NB4 (cell line): ENCODE measurements at regions not wholly inside any gene's neighbourhood (a gene's known extent, or its start where the extent isn't known, plus 50 kb on each side); places are given as distances from the start of the nearest gene placed in this dataset.
A peak's percentile ranks its signal among the peaks of the same experiment; 100 is the strongest.

Experiments used
- DNase-seq: peaks from one replicate; pipeline ENCODE4 v3.0.0; 2010; ENCODE audit warnings: low read depth
- H3K4me3 ChIP-seq: one replicate; pipeline ENCODE4 v1.5.1; 2011; ENCODE audit warnings: mild to moderate bottlenecking, low read depth, low read length, moderate library complexity
- MYC ChIP-seq: IDR thresholded peaks from 2 replicates; pipeline ENCODE4 v1.6.1; 2011; ENCODE audit warnings: low read depth, low read length
- POLR2A ChIP-seq: IDR thresholded peaks from 2 replicates; pipeline ENCODE4 v1.6.1; 2011; ENCODE audit warnings: mild to moderate bottlenecking; ENCODE audit not compliant: insufficient read length; ENCODE audit errors: extremely low read depth
- TF ChIP-seq, protein P1 (sequence below): IDR thresholded peaks from 2 replicates; pipeline ENCODE4 v1.6.1; 2011; ENCODE audit warnings: low read depth, low read length
- TF ChIP-seq, protein P2 (sequence below): IDR thresholded peaks from one replicate; pipeline ENCODE4 v1.5.1; 2012; ENCODE audit warnings: low read depth, low read length

DNA sequence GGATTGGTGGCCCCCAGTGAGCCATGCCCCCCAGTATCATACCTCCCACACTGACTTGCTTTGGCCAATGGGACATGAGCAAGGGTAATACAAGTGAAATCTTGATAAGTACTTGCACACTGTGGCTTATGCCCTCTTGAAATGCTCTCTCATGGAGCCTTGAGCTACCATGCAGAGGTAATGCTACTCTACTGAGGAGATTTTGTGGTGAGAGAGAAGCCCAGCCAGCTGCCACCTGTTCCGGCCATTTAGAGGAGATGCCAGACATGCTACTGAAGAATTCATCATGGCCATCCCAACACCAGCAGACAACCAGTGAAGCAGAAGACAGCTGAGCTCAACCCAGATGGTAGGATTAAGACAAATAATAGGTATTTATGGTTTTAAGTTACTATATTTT lies 299.5 kb downstream of the MEF2C start:
- no peak for DNase-seq
- H3K4me3 ChIP-seq, result no peak overlapping the region
- TF ChIP-seq POLR2A, result no peak
- TF ChIP-seq MYC, result no peak
- TF ChIP-seq, protein P1, sequence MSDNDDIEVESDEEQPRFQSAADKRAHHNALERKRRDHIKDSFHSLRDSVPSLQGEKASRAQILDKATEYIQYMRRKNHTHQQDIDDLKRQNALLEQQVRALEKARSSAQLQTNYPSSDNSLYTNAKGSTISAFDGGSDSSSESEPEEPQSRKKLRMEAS, result no peak
- TF ChIP-seq, protein P2, sequence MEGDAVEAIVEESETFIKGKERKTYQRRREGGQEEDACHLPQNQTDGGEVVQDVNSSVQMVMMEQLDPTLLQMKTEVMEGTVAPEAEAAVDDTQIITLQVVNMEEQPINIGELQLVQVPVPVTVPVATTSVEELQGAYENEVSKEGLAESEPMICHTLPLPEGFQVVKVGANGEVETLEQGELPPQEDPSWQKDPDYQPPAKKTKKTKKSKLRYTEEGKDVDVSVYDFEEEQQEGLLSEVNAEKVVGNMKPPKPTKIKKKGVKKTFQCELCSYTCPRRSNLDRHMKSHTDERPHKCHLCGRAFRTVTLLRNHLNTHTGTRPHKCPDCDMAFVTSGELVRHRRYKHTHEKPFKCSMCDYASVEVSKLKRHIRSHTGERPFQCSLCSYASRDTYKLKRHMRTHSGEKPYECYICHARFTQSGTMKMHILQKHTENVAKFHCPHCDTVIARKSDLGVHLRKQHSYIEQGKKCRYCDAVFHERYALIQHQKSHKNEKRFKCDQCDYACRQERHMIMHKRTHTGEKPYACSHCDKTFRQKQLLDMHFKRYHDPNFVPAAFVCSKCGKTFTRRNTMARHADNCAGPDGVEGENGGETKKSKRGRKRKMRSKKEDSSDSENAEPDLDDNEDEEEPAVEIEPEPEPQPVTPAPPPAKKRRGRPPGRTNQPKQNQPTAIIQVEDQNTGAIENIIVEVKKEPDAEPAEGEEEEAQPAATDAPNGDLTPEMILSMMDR, result no peak

DNA sequence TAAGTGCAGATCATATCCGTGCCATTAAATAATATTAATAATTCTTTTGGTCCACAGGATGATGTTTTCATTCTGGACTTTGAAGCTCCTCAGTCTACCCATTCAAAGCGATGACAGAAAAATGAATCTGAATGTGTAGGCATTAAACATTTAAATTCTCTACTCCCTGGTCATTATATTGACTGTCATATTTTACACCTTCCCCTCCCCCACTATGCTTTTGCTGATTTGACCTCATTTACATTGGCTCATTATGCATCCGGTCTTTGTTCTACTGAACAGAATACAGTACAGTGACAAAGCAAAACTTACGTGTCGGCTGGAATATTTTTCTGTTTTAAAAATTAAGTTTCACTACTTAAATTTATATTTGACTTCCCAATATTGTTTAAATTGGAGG lies 289.7 kb upstream of the TMEM161B start:
- TF ChIP-seq, protein P1, result no peak
- TF ChIP-seq, protein P2, result no peak
- TF ChIP-seq MYC, result no peak
- TF ChIP-seq POLR2A, result no peak
- H3K4me3 ChIP-seq, result no peak overlapping the region
- no peak for DNase-seq

DNA sequence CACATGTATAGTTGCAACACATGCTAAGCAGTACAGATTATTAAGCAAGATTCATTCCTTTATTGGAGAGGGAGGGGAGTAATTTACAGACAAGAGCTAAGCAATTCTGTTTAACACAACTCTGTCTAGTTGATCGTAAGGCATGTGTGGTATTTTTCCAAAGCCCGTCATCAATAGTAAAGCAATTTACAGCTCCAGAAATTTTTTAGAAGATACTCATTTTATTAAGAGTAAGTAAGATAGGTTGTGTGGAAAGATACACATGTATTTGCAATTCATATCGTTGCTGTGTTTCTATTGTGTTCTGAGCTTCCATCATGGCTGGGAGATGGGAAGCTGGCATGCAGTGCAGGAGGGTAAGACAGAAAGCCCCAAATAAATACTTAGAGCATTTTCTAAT lies 289.2 kb upstream of the TMEM161B start:
- TF ChIP-seq POLR2A, result no peak
- TF ChIP-seq MYC, result no peak
- TF ChIP-seq, protein P2, result no peak
- H3K4me3 ChIP-seq, result no peak overlapping the region
- no peak for DNase-seq

DNA sequence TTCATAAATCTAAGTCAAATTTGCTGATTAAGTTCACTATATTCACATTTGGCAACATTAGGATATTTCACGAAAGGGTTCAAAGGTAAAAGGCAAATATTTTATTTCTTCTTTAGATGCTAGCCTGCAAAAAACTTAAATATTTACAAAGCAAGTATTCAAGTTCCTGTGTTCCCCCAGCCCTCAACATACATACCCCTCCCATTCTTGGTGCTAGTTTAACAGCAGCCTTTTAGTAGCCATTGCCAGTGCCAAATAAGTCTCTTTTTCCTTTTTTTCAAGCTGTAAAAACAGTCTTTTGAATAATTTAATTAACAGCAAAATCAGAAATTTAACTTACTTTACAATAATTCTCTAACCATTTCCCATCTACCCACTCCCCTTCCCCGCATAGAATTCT lies 288.5 kb upstream of the TMEM161B start:
- H3K4me3 ChIP-seq, result no peak overlapping the region
- TF ChIP-seq, protein P2, result no peak
- no peak for TF ChIP-seq MYC
- TF ChIP-seq, protein P1, result no peak
- no peak for TF ChIP-seq POLR2A
- DNase-seq, result no peak

DNA sequence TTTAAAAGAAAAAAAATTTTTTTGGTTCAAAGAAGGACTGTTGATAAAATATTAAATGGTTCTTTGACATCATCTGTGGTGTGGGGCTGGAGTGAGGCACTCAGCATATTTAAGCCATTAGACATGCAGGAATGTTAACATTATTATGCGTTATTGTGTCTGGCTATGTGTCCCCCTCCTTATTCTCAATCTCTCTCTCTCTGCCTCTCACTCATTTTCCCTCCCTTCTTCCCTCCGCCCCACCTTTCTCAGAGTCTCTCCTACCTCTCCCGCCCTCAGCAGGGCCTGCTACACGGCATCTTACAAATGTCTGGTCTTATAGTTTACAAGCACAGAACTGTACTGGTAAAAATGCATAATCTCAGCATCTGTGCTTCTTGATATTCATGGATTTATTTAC lies 287.8 kb upstream of the TMEM161B start:
- no peak overlapping the region for H3K4me3 ChIP-seq
- TF ChIP-seq, protein P1, result no peak
- TF ChIP-seq POLR2A, result no peak
- TF ChIP-seq, protein P2, result no peak
- no peak for TF ChIP-seq MYC
- no peak for DNase-seq

DNA sequence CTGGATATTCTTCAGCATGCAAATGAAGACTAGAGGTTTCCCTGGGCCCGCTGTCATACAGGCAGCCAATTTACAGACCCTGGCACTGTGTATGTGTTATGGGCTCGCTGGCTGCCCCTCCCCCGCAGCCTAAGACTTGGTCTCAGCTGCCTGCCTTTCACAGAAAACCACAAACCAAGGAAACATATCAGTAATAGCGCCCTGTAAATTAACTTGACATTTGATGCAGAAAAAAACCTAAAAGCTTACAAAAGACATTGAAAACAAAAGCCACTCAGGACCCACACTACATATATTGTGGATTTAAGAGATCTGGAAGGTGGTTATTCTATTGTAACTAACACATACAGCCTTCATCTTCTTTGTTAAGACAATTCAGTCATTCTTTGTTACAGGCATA lies 287.0 kb upstream of the TMEM161B start:
- TF ChIP-seq, protein P1, result no peak
- TF ChIP-seq, protein P2, result no peak
- no peak for TF ChIP-seq MYC
- no peak overlapping the region for H3K4me3 ChIP-seq
- peak; percentile 70 for DNase-seq
